H1 (cell line): ENCODE measurements at regions not wholly inside any gene's neighbourhood (a gene's known extent, or its start where the extent isn't known, plus 50 kb on each side); places are given as distances from the start of the nearest gene placed in this dataset.

ENCODE experiments used
- CTCF ChIA-PET: fragments of 300-600 bp; sonication (Branson Sonifier 250); formaldehyde crosslinking; loops from one replicate; lab custom pipeline; 2021; ENCODE audit not compliant: partially characterized antibody; lab: Charles Lee
- POLR2A ChIA-PET: fragments of 300-600 bp; sonication (Branson Sonifier 250); formaldehyde crosslinking; loops from one replicate; lab custom pipeline; 2021; ENCODE audit warnings: inconsistent platforms; ENCODE audit not compliant: partially characterized antibody; lab: Charles Lee
- DNase-seq, 2 experiments: peaks; one replicate each; pipeline versions ENCODE4 v3.0.0 to v3.0.0-alpha.2; 2010 to 2022; ENCODE audit warnings: low spot score in 2 of 2, low read depth in 1 of 2, mixed read lengths in 1 of 2
- FAIRE-seq: peaks from 2 replicates; lab custom pipeline; 2011; peaks lifted over from hg19 to GRCh38; lab: Jason Lieb, UNC
- H2AFZ ChIP-seq: 2 replicates; pipeline ENCODE4 v1.8.1; 2012; ENCODE audit warnings: low read length, inconsistent platforms
- H2AK5ac ChIP-seq: 2 replicates; pipeline ENCODE4 v1.6.1; 2013; ENCODE audit warnings: low read depth, low read length
- H2BK120ac ChIP-seq: replicated peaks from 2 replicates; pipeline ENCODE3; 2013; ENCODE audit warnings: low read depth, low read length, inconsistent platforms
- H2BK12ac ChIP-seq: 2 replicates; pipeline ENCODE4 v1.6.1; 2013; ENCODE audit warnings: low read depth, low read length
- H2BK15ac ChIP-seq: 2 replicates; pipeline ENCODE4 v1.6.1; 2013; ENCODE audit warnings: low read length
- H2BK20ac ChIP-seq: 2 replicates; pipeline ENCODE4 v1.6.1; 2013; ENCODE audit warnings: low read length
- H2BK5ac ChIP-seq: 2 replicates; pipeline ENCODE4 v1.6.1; 2013; ENCODE audit warnings: low read depth, low read length
- H3K14ac ChIP-seq: 2 replicates; pipeline ENCODE4 v1.6.1; 2013; ENCODE audit warnings: inconsistent platforms; ENCODE audit not compliant: insufficient read length
- H3K18ac ChIP-seq: 2 replicates; pipeline ENCODE4 v1.6.1; 2013; ENCODE audit warnings: low read length; ENCODE audit errors: extremely low read depth
- H3K23ac ChIP-seq: 2 replicates; pipeline ENCODE4 v1.6.1; 2013; ENCODE audit warnings: inconsistent platforms; ENCODE audit not compliant: insufficient read length
- H3K23me2 ChIP-seq: 2 replicates; pipeline ENCODE4 v1.6.1; 2013; ENCODE audit warnings: low read depth, low read length
- H3K27ac ChIP-seq: 2 replicates; pipeline ENCODE4 v1.6.1; 2011; ENCODE audit warnings: low read depth, low read length, inconsistent platforms
- H3K27me3 ChIP-seq, 4 experiments: replicated peaks in 1 of 4; 1 replicate in 1 of 4; 2 replicates in 3 of 4; pipeline versions ENCODE4 v1.6.1 to v1.8.1; 2011 to 2013; ENCODE audit warnings: low read length in 3 of 4, mild to moderate bottlenecking in 3 of 4, inconsistent platforms in 2 of 4, mixed read lengths in 2 of 4, moderate library complexity in 1 of 4; ENCODE audit not compliant: control insufficient read depth in 3 of 4, insufficient read depth in 3 of 4; ENCODE audit errors: extremely low read depth in 1 of 4
- H3K36me3 ChIP-seq, 4 experiments: 2 replicates each; pipeline versions ENCODE4 v1.6.1 to v1.8.1; 2011 to 2013; ENCODE audit warnings: mild to moderate bottlenecking in 4 of 4, low read length in 3 of 4, moderate library complexity in 2 of 4, control low read depth in 1 of 4, inconsistent platforms in 1 of 4; ENCODE audit not compliant: insufficient read depth in 4 of 4, control insufficient read depth in 2 of 4
- H3K4ac ChIP-seq: replicated peaks from 2 replicates; pipeline ENCODE3; 2013; ENCODE audit warnings: low read length, low read depth, mixed read lengths, inconsistent platforms; ENCODE audit not compliant: insufficient read length
- H3K4me1 ChIP-seq, 4 experiments: replicated peaks in 1 of 4; 1 replicate in 1 of 4; 2 replicates in 3 of 4; pipeline versions ENCODE4 v1.6.1 to v1.8.1; 2011 to 2013; ENCODE audit warnings: low read length in 3 of 4, inconsistent platforms in 2 of 4, mixed read lengths in 1 of 4; ENCODE audit not compliant: insufficient read depth in 4 of 4, control insufficient read depth in 3 of 4
- H3K4me2 ChIP-seq, 2 experiments: 2 replicates each; pipeline versions ENCODE4 v1.6.1 to v1.8.1; 2011 to 2013; ENCODE audit warnings: low read depth in 2 of 2, low read length in 2 of 2, control low read depth in 1 of 2, inconsistent platforms in 1 of 2, mild to moderate bottlenecking in 1 of 2; ENCODE audit not compliant: insufficient read depth in 1 of 2
- H3K4me3 ChIP-seq, 4 experiments: fragments of 200-600, 300-600 bp in 1 of 4; sonication (generic), shearing (Covaris generic), sonication (Bioruptor Twin) in 1 of 4; 2 replicates each; pipeline versions ENCODE4 v1.5.1 to v1.8.1; 2011 to 2016; ENCODE audit warnings: low read length in 4 of 4, low read depth in 3 of 4, control low read depth in 2 of 4, inconsistent platforms in 2 of 4, mild to moderate bottlenecking in 2 of 4, mixed read lengths in 1 of 4, moderate library complexity in 1 of 4; ENCODE audit not compliant: insufficient read depth in 2 of 4; ENCODE audit errors: extremely low read depth in 1 of 4
- H3K56ac ChIP-seq: replicated peaks from 2 replicates; pipeline ENCODE3; 2013; ENCODE audit warnings: low read depth, mild to moderate bottlenecking, mixed read lengths, low read length, inconsistent platforms; ENCODE audit not compliant: insufficient read length
- H3K79me1 ChIP-seq: 2 replicates; pipeline ENCODE4 v1.6.1; 2013; ENCODE audit warnings: low read depth, low read length, control low read depth
- H3K79me2 ChIP-seq, 2 experiments: 2 replicates each; pipeline versions ENCODE4 v1.6.1 to v1.8.1; 2012 to 2013; ENCODE audit warnings: low read length in 2 of 2, mild to moderate bottlenecking in 2 of 2, inconsistent platforms in 1 of 2; ENCODE audit not compliant: insufficient read depth in 2 of 2, control insufficient read depth in 1 of 2
- H3K9ac ChIP-seq, 4 experiments: replicated peaks in 1 of 4; 1 replicate in 1 of 4; 2 replicates in 3 of 4; pipeline versions ENCODE4 v1.6.1 to v1.8.1; 2011 to 2013; ENCODE audit warnings: low read depth in 3 of 4, low read length in 3 of 4, control low read depth in 2 of 4, mild to moderate bottlenecking in 2 of 4, moderate library complexity in 2 of 4, inconsistent platforms in 1 of 4; ENCODE audit errors: extremely low read depth in 1 of 4
- H3K9me3 ChIP-seq, 2 experiments: 2 replicates each; pipeline versions ENCODE4 v1.6.1 to v1.8.1; 2012 to 2013; ENCODE audit warnings: mild to moderate bottlenecking in 2 of 2, moderate library complexity in 2 of 2, control low read depth in 1 of 2, inconsistent platforms in 1 of 2, low read depth in 1 of 2, low read length in 1 of 2, mixed read lengths in 1 of 2; ENCODE audit not compliant: insufficient read depth in 2 of 2
- H4K20me1 ChIP-seq, 2 experiments: replicated peaks in 1 of 2; 2 replicates each; pipeline versions ENCODE3 to v1.8.1; 2011 to 2013; ENCODE audit warnings: inconsistent platforms in 2 of 2, low read length in 2 of 2, mild to moderate bottlenecking in 1 of 2; ENCODE audit not compliant: insufficient read depth in 2 of 2, control insufficient read depth in 1 of 2
- H4K5ac ChIP-seq: 2 replicates; pipeline ENCODE4 v1.6.1; 2013; ENCODE audit warnings: low read length, low read depth, mixed read lengths, inconsistent platforms; ENCODE audit not compliant: insufficient read length
- H4K8ac ChIP-seq: 2 replicates; pipeline ENCODE4 v1.8.0; 2013; ENCODE audit warnings: mild to moderate bottlenecking, moderate library complexity, low read length, inconsistent platforms; ENCODE audit not compliant: insufficient read depth; ENCODE audit errors: extremely low read depth
- H4K91ac ChIP-seq: replicated peaks from 2 replicates; pipeline ENCODE3; 2013; ENCODE audit warnings: low read length, mixed read lengths, inconsistent platforms; ENCODE audit not compliant: insufficient read length
- ASH2L ChIP-seq: fragments of 200-600, 300-600 bp; sonication (generic); IDR thresholded peaks from one replicate; pipeline ENCODE4 v1.7.1; 2017; ENCODE audit warnings: low read length
- CBX8 ChIP-seq: fragments of 300-800, 300-1000 bp; sonication (generic); IDR thresholded peaks from 2 replicates; pipeline ENCODE4 v1.7.1; 2016; ENCODE audit warnings: low read depth, low read length, borderline replicate concordance
- EGR1 ChIP-seq: IDR thresholded peaks from 2 replicates; pipeline ENCODE4 v1.6.1; 2011; ENCODE audit warnings: low read depth, low read length, borderline replicate concordance
- HDAC6 ChIP-seq: IDR thresholded peaks from one replicate; pipeline ENCODE4 v1.7.1; 2012; ENCODE audit warnings: low read depth, mild to moderate bottlenecking, inconsistent platforms, low read length, moderate library complexity
- NRF1 ChIP-seq: IDR thresholded peaks from 2 replicates; pipeline ENCODE4 v1.6.1; 2011; ENCODE audit warnings: mild to moderate bottlenecking, low read depth, low read length, improper control_type of control experiment
- POU5F1 ChIP-seq: IDR thresholded peaks from 2 replicates; pipeline ENCODE4 v1.6.1; 2011; ENCODE audit warnings: low read depth, mild to moderate bottlenecking, low read length, moderate library complexity
- SAP30 ChIP-seq: fragments of 300-600 bp; sonication (generic); IDR thresholded peaks from 2 replicates; pipeline ENCODE4 v1.7.1; 2012; ENCODE audit warnings: low read length, moderate library complexity, mild to moderate bottlenecking, inconsistent platforms; ENCODE audit not compliant: insufficient read depth, insufficient replicate concordance
- SIN3A ChIP-seq, 2 experiments: IDR thresholded peaks in 1 of 2; conservative IDR thresholded peaks in 1 of 2; 2 replicates each; pipeline ENCODE4 v1.6.1; 2011 to 2012; ENCODE audit warnings: low read length in 2 of 2, improper control_type of control experiment in 1 of 2, low read depth in 1 of 2, mild to moderate bottlenecking in 1 of 2
- SIRT6 ChIP-seq: IDR thresholded peaks from one replicate; pipeline ENCODE4 v1.7.1; 2012; ENCODE audit warnings: low read length, inconsistent platforms
- SIX5 ChIP-seq: IDR thresholded peaks from 2 replicates; pipeline ENCODE4 v1.6.1; 2011; ENCODE audit warnings: mild to moderate bottlenecking, low read depth, low read length
- SP1 ChIP-seq: IDR thresholded peaks from 2 replicates; pipeline ENCODE4 v1.6.1; 2011; ENCODE audit warnings: low read depth, low read length
- SP2 ChIP-seq: IDR thresholded peaks from 2 replicates; pipeline ENCODE4 v1.6.1; 2012; ENCODE audit warnings: mild to moderate bottlenecking, low read length, inconsistent platforms
- TAF1 ChIP-seq: IDR thresholded peaks from 2 replicates; pipeline ENCODE4 v1.6.1; 2011; ENCODE audit warnings: mild to moderate bottlenecking, low read depth, low read length
- TAF7 ChIP-seq: optimal IDR thresholded peaks from 2 replicates; pipeline ENCODE3; 2011; ENCODE audit warnings: low read depth, mild to moderate bottlenecking, inconsistent platforms, low read length, moderate library complexity, borderline replicate concordance
- TEAD4 ChIP-seq: IDR thresholded peaks from 2 replicates; pipeline ENCODE4 v1.6.1; 2012; ENCODE audit warnings: low read depth, low read length, inconsistent platforms, mixed read lengths
- WGBS, 2 experiments: shearing (Covaris generic) in 1 of 2; methylation state at CpG; one replicate each; pipeline versions ENCODE4 v1.1.6 to v1.1.7; 2013 to 2015; ENCODE audit warnings: low lambda C conversion rate in 2 of 2, mixed read lengths in 2 of 2, inconsistent platforms in 1 of 2, low coverage in 1 of 2, missing lambda C conversion rate in 1 of 2; ENCODE audit not compliant: insufficient replicate concordance in 2 of 2, insufficient coverage in 1 of 2, insufficient read length in 1 of 2; ENCODE audit errors: extremely low coverage in 1 of 2, missing lambda C conversion rate in 1 of 2; 5-methylcytosine and 5-hydroxymethylcytosine counted together
- TF ChIP-seq, protein P1 (sequence below): IDR thresholded peaks from 2 replicates; pipeline ENCODE4 v1.6.1; 2012; ENCODE audit warnings: inconsistent platforms

DNA sequence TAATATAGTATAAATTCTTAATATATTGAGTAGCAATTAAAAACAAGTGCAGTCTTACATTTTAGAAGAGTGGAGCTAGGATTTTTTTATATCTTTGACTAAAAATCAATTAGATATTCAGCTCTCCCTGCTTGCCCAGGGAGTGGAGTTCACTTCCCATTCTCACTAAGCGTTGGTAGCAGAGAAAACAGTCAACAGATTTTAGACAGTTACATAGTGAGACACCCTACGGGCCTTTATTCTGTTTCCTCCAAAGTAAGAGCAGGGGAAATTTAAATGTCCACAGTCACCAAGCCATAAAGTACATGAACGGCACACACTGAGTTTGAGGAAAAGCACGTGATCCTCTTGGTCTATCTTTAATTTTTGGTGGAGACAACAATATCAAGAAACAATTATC, 131.6 kb upstream of the PLEKHG7 start:
- Histone ChIP-seq H3K79me2 (no peaks in the 10 kb centered on the region), H2BK12ac (no peak overlapping the region), H2AK5ac (no peak overlapping the region), H3K4me3 (no peak overlapping the region), H3K4me1 (peaks cover 0 to 4% (median 2%) of the 10 kb centered on the region in 4 experiments; a peak in 2 of 7 replicates), H3K4me2 (no peak overlapping the region), H3K27ac (no peak overlapping the region), H4K20me1 (no peaks in the 10 kb centered on the region), H2AFZ (no peak overlapping the region), H2BK15ac (no peak overlapping the region), H3K23ac (no peak overlapping the region), H3K4ac (no peak overlapping the region), H3K9ac (no peak overlapping the region), H3K27me3 (no peaks in the 10 kb centered on the region), H2BK20ac (no peak overlapping the region), H3K79me1 (no peaks in the 10 kb centered on the region), H3K9me3 (no peaks in the 10 kb centered on the region), H3K36me3 (no peaks in the 10 kb centered on the region), H2BK120ac (no peak overlapping the region), H3K14ac (no peak overlapping the region), H4K5ac (no peak overlapping the region), H4K8ac (no peak overlapping the region), H3K23me2 (no peaks in the 10 kb centered on the region), H4K91ac (no peak overlapping the region), H2BK5ac (no peak overlapping the region), H3K56ac (no peak overlapping the region), H3K18ac (no peak overlapping the region)
- ChIA-PET POLR2A (no interaction called here), CTCF (interaction anchor here (0.7 to 2.5 kb wide), 9 partner anchors 10 to 1189 kb away, joined by 3 to 17 read pairs (median 4); no protein-coding TSS in a partner anchor)
- WGBS, 2 experiments: 85% methylated on average over 4 of the region's 4 CpGs; no CpG with 5 or more reads in 1 of the 2 experiments
- FAIRE-seq: no peak
- DNase-seq: no peak
- TF ChIP-seq SIX5 (no peak), TAF7 (no peak), TAF1 (no peak), ASH2L (no peak), SAP30 (no peak), POU5F1 (no peak), SIN3A (conservative IDR thresholded peaks at IDR 0.05 in 1 of 2, IDR thresholded peaks at IDR 0.05 in 1 of 2; ENCODE audit: low read depth in 1 of 2, low read length in 2 of 2) (no peak), HDAC6 (no peak), TEAD4 (no peak), NRF1 (no peak), CBX8 (no peak), SP2 (no peak), SP1 (no peak), SIRT6 (no peak), EGR1 (no peak)
- TF ChIP-seq, protein P1, sequence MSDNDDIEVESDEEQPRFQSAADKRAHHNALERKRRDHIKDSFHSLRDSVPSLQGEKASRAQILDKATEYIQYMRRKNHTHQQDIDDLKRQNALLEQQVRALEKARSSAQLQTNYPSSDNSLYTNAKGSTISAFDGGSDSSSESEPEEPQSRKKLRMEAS: no peak
